ENCODE measurements at regions not wholly inside any gene's neighbourhood (a gene's known extent, or its start where the extent isn't known, plus 50 kb on each side); places are given as distances from the start of the nearest gene placed in this dataset.

DNA sequence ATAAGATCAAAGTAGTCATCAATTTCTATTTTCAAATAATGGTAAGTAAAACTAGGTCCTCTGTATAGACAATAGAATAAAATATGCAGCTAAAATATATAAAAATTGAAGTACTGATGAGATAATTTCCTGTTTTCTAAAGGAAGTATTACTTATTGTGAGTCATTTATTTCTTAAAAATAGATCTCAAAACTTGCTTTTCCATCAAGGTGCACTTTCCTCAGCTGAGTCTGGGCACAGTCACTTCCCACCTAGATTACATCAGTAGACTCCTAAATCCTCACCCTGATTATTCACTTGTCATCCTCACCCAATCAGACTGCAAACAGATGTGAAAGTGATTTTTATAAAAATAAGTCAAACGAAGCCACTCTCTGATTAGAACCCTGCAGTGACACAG lies 211.5 kb downstream of the POM121L12 start:
- H3K27ac Mint-ChIP-seq: no peak overlapping the region
- WGBS, 2 experiments (ENCODE audit: insufficient coverage in 1 of 2, insufficient read length in 1 of 2): 80 to 96% methylated on average over 1 of the region's 1 CpG
- no peaks in the 10 kb centered on the region for H3K4me1 ChIP-seq (ENCODE audit: control insufficient read depth, insufficient read depth, low read length)
- no peak overlapping the region for H3K4me3 ChIP-seq (ENCODE audit: low read length)
- H3K27me3 ChIP-seq (ENCODE audit: control insufficient read depth, insufficient read depth, low read length, poor library complexity, severe bottlenecking): no peaks in the 10 kb centered on the region
- H3K36me3 ChIP-seq (ENCODE audit: control insufficient read depth, insufficient read depth, low read length): no peaks in the 10 kb centered on the region
- H3K9me3 ChIP-seq (ENCODE audit: control insufficient read depth, low read length): no peaks in the 10 kb centered on the region
- TF ChIP-seq, protein P1, sequence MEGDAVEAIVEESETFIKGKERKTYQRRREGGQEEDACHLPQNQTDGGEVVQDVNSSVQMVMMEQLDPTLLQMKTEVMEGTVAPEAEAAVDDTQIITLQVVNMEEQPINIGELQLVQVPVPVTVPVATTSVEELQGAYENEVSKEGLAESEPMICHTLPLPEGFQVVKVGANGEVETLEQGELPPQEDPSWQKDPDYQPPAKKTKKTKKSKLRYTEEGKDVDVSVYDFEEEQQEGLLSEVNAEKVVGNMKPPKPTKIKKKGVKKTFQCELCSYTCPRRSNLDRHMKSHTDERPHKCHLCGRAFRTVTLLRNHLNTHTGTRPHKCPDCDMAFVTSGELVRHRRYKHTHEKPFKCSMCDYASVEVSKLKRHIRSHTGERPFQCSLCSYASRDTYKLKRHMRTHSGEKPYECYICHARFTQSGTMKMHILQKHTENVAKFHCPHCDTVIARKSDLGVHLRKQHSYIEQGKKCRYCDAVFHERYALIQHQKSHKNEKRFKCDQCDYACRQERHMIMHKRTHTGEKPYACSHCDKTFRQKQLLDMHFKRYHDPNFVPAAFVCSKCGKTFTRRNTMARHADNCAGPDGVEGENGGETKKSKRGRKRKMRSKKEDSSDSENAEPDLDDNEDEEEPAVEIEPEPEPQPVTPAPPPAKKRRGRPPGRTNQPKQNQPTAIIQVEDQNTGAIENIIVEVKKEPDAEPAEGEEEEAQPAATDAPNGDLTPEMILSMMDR (conservative IDR thresholded peaks at IDR 0.05): no peak
- H3K4me3 Mint-ChIP-seq: no peak overlapping the region
- H3K4me1 Mint-ChIP-seq: peaks cover 5% of the 10 kb centered on the region
- H3K36me3 Mint-ChIP-seq (ENCODE audit: low read depth): no peaks in the 10 kb centered on the region
- no peaks in the 10 kb centered on the region for H3K27me3 Mint-ChIP-seq (ENCODE audit: insufficient read depth)
- DNase-seq: no peak
- H3K9me3 Mint-ChIP-seq: peaks cover 11% of the 10 kb centered on the region
- no peak overlapping the region for H3K9ac ChIP-seq (ENCODE audit: extremely low read depth, low read length, poor library complexity, severe bottlenecking)
- H3K27ac ChIP-seq (ENCODE audit: low read depth, low read length): no peak overlapping the region

DNA sequence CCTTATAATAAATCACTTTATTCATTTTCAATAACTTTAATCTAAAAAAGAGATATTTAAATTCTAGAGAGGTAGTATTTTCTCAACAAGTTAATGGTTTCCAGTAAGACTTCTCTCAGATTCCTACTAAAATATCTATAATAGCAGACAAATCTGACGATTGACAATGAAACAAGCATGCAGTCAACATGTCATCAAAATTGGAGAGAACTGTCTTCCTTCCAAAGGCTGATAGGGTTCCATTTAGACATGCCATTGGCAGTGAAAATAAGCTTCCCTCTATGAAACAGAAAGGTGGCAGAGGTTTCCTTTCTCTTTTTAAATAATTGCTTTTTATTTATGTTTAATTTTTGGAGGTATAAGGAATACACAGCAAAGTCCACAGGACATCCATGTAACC lies 217.1 kb downstream of the POM121L12 start:
- TF ChIP-seq, protein P1 (conservative IDR thresholded peaks at IDR 0.05): no peak

DNA sequence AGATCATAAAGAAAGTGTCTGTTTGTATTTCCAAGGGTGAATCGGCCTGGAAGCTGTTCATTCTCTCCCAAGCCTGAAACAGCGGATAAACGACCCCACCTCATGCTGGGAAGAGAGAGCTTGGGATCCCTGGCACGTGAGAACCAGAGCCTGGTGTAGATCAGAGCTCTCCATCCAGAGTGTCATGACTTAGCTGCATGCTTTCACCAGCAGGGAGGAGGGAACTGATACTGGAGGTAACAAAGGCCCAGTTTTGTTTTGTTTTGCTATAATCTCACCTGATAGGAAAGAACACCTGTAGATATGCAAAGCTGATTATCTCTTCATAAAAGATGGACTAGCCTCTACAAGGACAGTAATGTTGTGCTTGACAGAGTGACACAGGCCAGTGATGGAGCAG lies 236.6 kb downstream of the POM121L12 start:
- Histone ChIP-seq H3K36me3 (ENCODE audit: control insufficient read depth, insufficient read depth, low read length) (no peaks in the 10 kb centered on the region), H3K4me3 (ENCODE audit: low read length) (no peak overlapping the region), H3K4me1 (ENCODE audit: control insufficient read depth, insufficient read depth, low read length) (peaks cover 7% of the 10 kb centered on the region), H3K27ac (ENCODE audit: low read depth, low read length) (no peak overlapping the region), H3K9ac (ENCODE audit: extremely low read depth, low read length, poor library complexity, severe bottlenecking) (no peak overlapping the region), H3K27me3 (ENCODE audit: control insufficient read depth, insufficient read depth, low read length, poor library complexity, severe bottlenecking) (no peaks in the 10 kb centered on the region), H3K9me3 (ENCODE audit: control insufficient read depth, low read length) (no peaks in the 10 kb centered on the region)
- peak overlapping the region; percentile 42 for H3K27ac Mint-ChIP-seq
- H3K4me1 Mint-ChIP-seq: peaks cover 15% of the 10 kb centered on the region
- WGBS, 2 experiments (ENCODE audit: insufficient coverage in 1 of 2, insufficient read length in 1 of 2): 32 to 37% methylated on average over 4 of the region's 4 CpGs
- TF ChIP-seq, protein P1 (conservative IDR thresholded peaks at IDR 0.05): no peak
- H3K4me3 Mint-ChIP-seq: no peak overlapping the region
- H3K27me3 Mint-ChIP-seq (ENCODE audit: insufficient read depth): peaks cover 23% of the 10 kb centered on the region
- H3K36me3 Mint-ChIP-seq (ENCODE audit: low read depth): no peaks in the 10 kb centered on the region
- H3K9me3 Mint-ChIP-seq: no peaks in the 10 kb centered on the region
- peak; percentile 78 for DNase-seq

More for the DNA sequence above, 217.1 kb downstream of the POM121L12 start:
- no peaks in the 10 kb centered on the region for H3K27me3 ChIP-seq (ENCODE audit: control insufficient read depth, insufficient read depth, low read length, poor library complexity, severe bottlenecking)
- 55 to 80% methylated on average over 1 of the region's 1 CpG for WGBS, 2 experiments (ENCODE audit: insufficient coverage in 1 of 2, insufficient read length in 1 of 2)
- H3K27ac Mint-ChIP-seq: no peak overlapping the region
- no peak overlapping the region for H3K27ac ChIP-seq (ENCODE audit: low read depth, low read length)
- peaks cover 13% of the 10 kb centered on the region for H3K9me3 ChIP-seq (ENCODE audit: control insufficient read depth, low read length)
- H3K9me3 Mint-ChIP-seq: peaks cover 16% of the 10 kb centered on the region
- peaks cover 5% of the 10 kb centered on the region for H3K4me1 Mint-ChIP-seq
- H3K4me1 ChIP-seq (ENCODE audit: control insufficient read depth, insufficient read depth, low read length): no peaks in the 10 kb centered on the region
- H3K9ac ChIP-seq (ENCODE audit: extremely low read depth, low read length, poor library complexity, severe bottlenecking): no peak overlapping the region
- DNase-seq: no peak
- H3K27me3 Mint-ChIP-seq (ENCODE audit: insufficient read depth): no peaks in the 10 kb centered on the region
- H3K4me3 ChIP-seq (ENCODE audit: low read length): no peak overlapping the region
- peaks cover 2% of the 10 kb centered on the region for H3K36me3 Mint-ChIP-seq (ENCODE audit: low read depth)
- no peak overlapping the region for H3K4me3 Mint-ChIP-seq
- H3K36me3 ChIP-seq (ENCODE audit: control insufficient read depth, insufficient read depth, low read length): no peaks in the 10 kb centered on the region
